ENCODE measurements at regions not wholly inside any gene's neighbourhood (a gene's known extent, or its start where the extent isn't known, plus 50 kb on each side); places are given as distances from the start of the nearest gene placed in this dataset.
"Not testable (repeated sequence)": the region's sequence is repeated elsewhere in the genome, so short reads cannot be mapped to it uniquely, and the experiment has no call there.

DNA sequence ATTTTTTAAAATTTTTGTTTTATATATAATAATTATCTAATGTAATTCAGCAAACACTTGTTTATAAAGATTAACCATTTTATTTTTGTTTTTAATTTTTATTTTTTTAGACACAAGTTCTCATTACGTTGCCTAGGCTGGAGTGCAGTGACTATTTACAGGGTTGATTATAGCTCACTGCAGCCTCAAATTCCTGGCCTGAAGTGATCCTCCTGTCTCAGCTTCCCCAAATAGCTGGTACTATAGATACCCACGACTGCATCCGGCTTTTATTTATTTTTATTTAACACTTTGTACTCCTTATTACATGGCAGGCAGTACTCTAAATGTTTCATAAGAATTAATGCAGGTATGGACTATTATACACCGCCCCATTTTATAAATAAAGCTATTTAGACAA, 288.7 kb downstream of the MDFIC start:
- intact Hi-C loops (cut with DNase I; ENCODE audit: low total_unique reads): no loop called here

DNA sequence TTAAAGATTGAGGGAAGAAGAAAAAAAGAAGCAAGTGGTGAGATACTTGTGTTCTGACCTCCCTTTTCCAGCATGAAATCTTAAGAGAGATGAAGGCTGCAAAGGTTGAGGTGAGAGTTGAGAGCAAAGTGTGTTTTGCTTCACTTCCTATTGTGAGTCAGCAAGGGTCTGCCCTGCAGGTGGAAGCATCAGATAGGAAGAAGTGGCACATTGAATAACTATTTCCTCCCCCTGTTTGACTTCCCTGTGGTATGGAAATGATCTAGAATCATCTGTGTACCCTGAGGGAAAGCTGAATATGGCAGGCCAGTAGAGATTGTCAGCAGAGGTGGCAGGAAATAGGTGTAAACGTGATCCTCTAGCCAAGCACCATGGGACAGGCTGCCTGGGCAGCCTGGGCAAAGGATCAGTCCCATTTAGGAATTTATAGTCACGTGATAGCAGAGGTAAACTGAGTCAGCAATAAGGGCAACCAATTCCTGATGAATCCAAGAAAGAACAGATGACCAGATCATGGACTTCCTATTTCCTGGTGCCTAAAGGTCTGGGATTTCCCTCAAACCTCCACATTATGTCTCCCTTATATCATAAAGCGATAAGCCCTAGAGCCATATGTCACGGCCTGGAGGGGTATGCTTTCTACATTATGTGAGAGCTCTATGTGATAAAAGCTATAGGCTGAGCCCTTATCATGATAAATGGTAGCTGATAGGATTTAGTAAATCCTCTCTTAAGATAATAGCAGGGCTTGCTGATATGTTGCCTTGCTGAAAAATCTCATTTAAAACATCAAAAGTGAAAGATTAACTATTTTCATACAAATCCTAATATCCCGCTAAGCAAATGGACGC, 287.0 kb downstream of the MDFIC start:
- intact Hi-C loops (cut with DNase I; ENCODE audit: low total_unique reads): no loop called here
- Histone ChIP-seq H3K36me3 (no peaks in the 10 kb centered on the region), H3K27ac (no peak overlapping the region), H3K4me3 (no peak overlapping the region), H3K9me3 (no peaks in the 10 kb centered on the region), H3K4me1 (no peaks in the 10 kb centered on the region), H3K27me3 (no peaks in the 10 kb centered on the region)
- DNase-seq: no peak
- no peak for TF ChIP-seq POLR2A (IDR thresholded peaks at IDR 0.05)
- TF ChIP-seq, protein P1, sequence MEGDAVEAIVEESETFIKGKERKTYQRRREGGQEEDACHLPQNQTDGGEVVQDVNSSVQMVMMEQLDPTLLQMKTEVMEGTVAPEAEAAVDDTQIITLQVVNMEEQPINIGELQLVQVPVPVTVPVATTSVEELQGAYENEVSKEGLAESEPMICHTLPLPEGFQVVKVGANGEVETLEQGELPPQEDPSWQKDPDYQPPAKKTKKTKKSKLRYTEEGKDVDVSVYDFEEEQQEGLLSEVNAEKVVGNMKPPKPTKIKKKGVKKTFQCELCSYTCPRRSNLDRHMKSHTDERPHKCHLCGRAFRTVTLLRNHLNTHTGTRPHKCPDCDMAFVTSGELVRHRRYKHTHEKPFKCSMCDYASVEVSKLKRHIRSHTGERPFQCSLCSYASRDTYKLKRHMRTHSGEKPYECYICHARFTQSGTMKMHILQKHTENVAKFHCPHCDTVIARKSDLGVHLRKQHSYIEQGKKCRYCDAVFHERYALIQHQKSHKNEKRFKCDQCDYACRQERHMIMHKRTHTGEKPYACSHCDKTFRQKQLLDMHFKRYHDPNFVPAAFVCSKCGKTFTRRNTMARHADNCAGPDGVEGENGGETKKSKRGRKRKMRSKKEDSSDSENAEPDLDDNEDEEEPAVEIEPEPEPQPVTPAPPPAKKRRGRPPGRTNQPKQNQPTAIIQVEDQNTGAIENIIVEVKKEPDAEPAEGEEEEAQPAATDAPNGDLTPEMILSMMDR (IDR thresholded peaks at IDR 0.05): no peak

More for the DNA sequence above, 288.7 kb downstream of the MDFIC start:
- no peaks in the 10 kb centered on the region for H3K27me3 ChIP-seq
- H3K27ac ChIP-seq: no peak overlapping the region
- H3K4me1 ChIP-seq: no peaks in the 10 kb centered on the region
- no peak for TF ChIP-seq POLR2A (IDR thresholded peaks at IDR 0.05)
- TF ChIP-seq, protein P1 (IDR thresholded peaks at IDR 0.05): no peak
- no peak for DNase-seq
- no peaks in the 10 kb centered on the region for H3K36me3 ChIP-seq
- H3K9me3 ChIP-seq: no peaks in the 10 kb centered on the region
- H3K4me3 ChIP-seq: no peak overlapping the region

DNA sequence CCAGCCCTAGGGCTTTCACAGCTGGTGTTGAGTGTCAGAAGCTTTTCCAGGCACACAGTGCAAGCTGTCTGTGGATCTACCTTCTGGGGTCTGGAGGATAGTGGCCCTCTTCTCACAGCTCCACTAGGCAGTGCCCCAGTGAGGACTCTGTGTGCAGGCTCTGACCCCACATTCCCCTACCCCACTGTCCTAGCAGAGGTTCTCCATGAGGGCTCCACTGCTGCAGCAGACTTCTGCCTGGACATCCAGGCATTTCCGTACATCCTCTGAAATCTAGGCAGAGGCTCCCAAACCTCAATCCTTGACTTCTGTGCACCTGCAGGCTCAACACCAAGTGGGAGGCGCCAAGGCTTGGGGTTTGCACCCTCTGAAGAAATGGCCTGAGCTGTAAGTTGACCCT, 284.5 kb downstream of the MDFIC start:
- H3K9me3 ChIP-seq; H3K27ac ChIP-seq; H3K4me1 ChIP-seq; H3K36me3 ChIP-seq; DNase-seq; H3K4me3 ChIP-seq; intact Hi-C loops (cut with DNase I; ENCODE audit: low total_unique reads); H3K27me3 ChIP-seq: not testable (repeated sequence)

DNA sequence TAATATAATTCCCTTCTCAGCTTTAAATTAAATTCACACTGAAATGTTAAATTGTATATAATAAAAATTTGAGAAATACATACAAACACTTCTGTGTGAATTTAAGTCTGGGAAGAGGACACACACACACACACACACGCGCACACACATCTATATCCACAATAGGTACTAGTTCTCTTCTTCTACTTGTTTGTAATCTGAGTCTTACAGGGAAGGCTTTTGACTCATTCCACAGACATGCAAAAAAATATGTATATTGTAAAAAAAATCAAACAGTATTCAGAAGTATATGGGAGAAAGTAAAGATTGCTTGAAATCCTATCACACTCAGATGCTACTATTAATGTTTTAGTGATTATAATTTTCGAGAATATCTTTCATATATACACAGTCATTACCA, 276.2 kb downstream of the MDFIC start:
- Histone ChIP-seq H3K36me3 (no peaks in the 10 kb centered on the region), H3K27ac (no peak overlapping the region), H3K4me1 (no peaks in the 10 kb centered on the region), H3K9me3 (no peaks in the 10 kb centered on the region), H3K4me3 (no peak overlapping the region), H3K27me3 (no peaks in the 10 kb centered on the region)
- DNase-seq: no peak
- TF ChIP-seq POLR2A (IDR thresholded peaks at IDR 0.05): no peak
- TF ChIP-seq, protein P1 (IDR thresholded peaks at IDR 0.05): no peak
- intact Hi-C loops (cut with DNase I; ENCODE audit: low total_unique reads): no loop called here

DNA sequence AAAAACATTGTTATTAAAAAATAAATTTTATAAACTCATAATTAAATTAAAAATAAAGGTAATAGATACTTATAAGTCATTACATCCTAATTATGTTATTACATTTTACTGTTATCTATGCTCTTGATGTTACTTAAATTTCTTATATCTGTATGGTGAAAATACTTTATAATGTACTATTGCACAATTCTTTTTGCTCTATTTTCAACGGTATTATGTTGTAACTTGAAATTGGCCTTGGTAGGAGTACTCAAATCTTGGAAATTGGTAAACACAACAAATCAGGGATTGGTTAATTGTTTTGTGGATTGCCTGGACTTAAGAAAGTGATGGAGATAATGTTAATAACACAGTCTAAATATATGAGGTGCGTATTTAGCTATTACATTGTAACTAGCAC, 273.3 kb downstream of the MDFIC start:
- no peak for DNase-seq
- intact Hi-C loops (cut with DNase I; ENCODE audit: low total_unique reads): no loop called here
- no peak overlapping the region for H3K27ac ChIP-seq
- TF ChIP-seq POLR2A (IDR thresholded peaks at IDR 0.05): no peak
- no peaks in the 10 kb centered on the region for H3K9me3 ChIP-seq
- no peaks in the 10 kb centered on the region for H3K27me3 ChIP-seq
- H3K36me3 ChIP-seq: no peaks in the 10 kb centered on the region
- H3K4me3 ChIP-seq: no peak overlapping the region
- H3K4me1 ChIP-seq: no peaks in the 10 kb centered on the region

DNA sequence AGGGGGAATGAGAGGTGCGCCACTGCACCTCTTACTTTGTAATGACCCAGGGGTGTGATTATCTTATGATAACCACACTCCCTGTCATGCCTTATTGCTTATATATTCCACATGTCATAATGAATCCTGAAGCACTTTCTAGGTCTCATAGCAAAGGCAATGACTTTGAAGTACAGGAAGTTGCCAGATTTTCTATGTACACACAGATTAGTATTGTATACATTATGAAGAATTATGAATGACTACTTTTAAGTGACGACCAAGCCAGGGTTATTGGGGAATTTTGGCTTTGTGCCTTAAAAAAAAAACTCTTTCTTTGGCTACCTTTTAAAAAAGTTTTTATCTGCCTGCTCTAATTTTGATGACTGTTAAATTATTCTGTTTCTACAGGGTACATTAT, 269.6 kb downstream of the MDFIC start:
- Histone ChIP-seq H3K27me3 (no peaks in the 10 kb centered on the region), H3K9me3 (no peaks in the 10 kb centered on the region), H3K27ac (no peak overlapping the region), H3K36me3 (no peaks in the 10 kb centered on the region), H3K4me1 (no peaks in the 10 kb centered on the region), H3K4me3 (no peak overlapping the region)
- intact Hi-C loops (cut with DNase I; ENCODE audit: low total_unique reads): no loop called here
- no peak for DNase-seq
- TF ChIP-seq POLR2A (IDR thresholded peaks at IDR 0.05): no peak
- TF ChIP-seq, protein P1 (IDR thresholded peaks at IDR 0.05): no peak
